ENCODE measurements at regions not wholly inside any gene's neighbourhood (a gene's known extent, or its start where the extent isn't known, plus 50 kb on each side); places are given as distances from the start of the nearest gene placed in this dataset.

DNA sequence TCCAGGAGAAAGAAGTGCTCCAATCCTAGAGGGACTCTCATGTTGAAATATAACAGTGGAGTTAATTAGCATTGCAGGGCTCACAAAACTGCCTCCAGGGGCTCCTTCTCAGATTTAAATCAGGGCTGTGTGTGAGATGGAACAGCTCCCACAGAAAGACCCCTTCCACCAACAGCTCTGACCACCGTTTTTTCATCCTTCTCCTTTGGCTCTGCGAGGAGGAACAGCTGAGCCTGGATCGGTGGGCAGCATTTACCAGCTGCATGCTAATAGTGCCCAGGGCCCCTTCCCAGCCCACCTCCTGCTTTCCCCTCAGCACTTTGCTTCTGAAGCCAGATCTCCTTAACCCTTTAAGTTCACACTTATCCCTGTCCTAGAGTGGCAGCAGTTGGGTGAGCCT is 119.2 kb upstream of the UBE2E1 start:
- CTCF ChIA-PET: no interaction called here
- BruUV-seq (replicated peaks): no TSS peak
- TF ChIP-seq, protein P1, sequence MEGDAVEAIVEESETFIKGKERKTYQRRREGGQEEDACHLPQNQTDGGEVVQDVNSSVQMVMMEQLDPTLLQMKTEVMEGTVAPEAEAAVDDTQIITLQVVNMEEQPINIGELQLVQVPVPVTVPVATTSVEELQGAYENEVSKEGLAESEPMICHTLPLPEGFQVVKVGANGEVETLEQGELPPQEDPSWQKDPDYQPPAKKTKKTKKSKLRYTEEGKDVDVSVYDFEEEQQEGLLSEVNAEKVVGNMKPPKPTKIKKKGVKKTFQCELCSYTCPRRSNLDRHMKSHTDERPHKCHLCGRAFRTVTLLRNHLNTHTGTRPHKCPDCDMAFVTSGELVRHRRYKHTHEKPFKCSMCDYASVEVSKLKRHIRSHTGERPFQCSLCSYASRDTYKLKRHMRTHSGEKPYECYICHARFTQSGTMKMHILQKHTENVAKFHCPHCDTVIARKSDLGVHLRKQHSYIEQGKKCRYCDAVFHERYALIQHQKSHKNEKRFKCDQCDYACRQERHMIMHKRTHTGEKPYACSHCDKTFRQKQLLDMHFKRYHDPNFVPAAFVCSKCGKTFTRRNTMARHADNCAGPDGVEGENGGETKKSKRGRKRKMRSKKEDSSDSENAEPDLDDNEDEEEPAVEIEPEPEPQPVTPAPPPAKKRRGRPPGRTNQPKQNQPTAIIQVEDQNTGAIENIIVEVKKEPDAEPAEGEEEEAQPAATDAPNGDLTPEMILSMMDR (IDR thresholded peaks at IDR 0.05; ENCODE audit: unreplicated experiment): no peak
- peaks cover 19% of the 10 kb centered on the region for H3K4me1 Mint-ChIP-seq (ENCODE audit: low read depth, unreplicated experiment)
- DNase-seq: no peak
- H3K27ac Mint-ChIP-seq (ENCODE audit: unreplicated experiment): no peak overlapping the region
- intact Hi-C loops (cut with micrococcal nuclease; ENCODE audit: unreplicated experiment): no loop called here
- H3K27me3 Mint-ChIP-seq (ENCODE audit: unreplicated experiment): no peaks in the 10 kb centered on the region
- H3K4me3 Mint-ChIP-seq (ENCODE audit: low read depth, unreplicated experiment): no peak overlapping the region
- H3K9me3 Mint-ChIP-seq (ENCODE audit: low read depth, unreplicated experiment): no peaks in the 10 kb centered on the region
- H3K36me3 Mint-ChIP-seq (ENCODE audit: insufficient read depth, unreplicated experiment): no peaks in the 10 kb centered on the region

DNA sequence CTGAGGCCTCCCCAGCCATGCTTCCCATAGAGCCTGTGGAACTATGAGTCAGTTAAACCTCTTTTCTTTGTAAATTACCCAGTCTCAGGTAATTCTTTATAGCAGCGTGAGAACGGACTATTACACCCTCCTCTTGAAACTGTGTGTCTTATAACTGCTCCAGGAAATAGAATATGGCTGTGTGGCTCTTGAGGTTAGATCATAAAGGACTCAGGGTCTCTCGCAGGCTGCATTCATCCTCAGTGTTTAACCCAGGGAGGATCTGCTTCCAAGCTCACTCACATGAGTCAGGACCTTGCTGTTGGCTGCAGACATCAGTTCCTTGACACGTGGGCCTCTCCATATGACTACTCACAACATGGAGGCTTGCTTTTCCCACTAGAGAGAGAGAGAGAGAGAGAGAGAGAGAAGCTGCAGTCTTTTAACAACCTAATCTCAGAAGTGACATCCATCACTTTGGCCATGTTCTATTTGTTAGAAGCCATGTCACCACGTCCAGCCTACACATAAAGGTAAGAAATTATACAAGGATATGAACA is 114.3 kb upstream of the UBE2E1 start:
- no peaks in the 10 kb centered on the region for H3K36me3 Mint-ChIP-seq (ENCODE audit: insufficient read depth, unreplicated experiment)
- CTCF ChIA-PET: no interaction called here
- no peak overlapping the region for H3K27ac Mint-ChIP-seq (ENCODE audit: unreplicated experiment)
- no TSS peak for BruUV-seq (replicated peaks)
- peaks cover 7% of the 10 kb centered on the region for H3K4me1 Mint-ChIP-seq (ENCODE audit: low read depth, unreplicated experiment)
- intact Hi-C loops (cut with micrococcal nuclease; ENCODE audit: unreplicated experiment): no loop called here
- no peaks in the 10 kb centered on the region for H3K9me3 Mint-ChIP-seq (ENCODE audit: low read depth, unreplicated experiment)
- TF ChIP-seq, protein P1 (IDR thresholded peaks at IDR 0.05; ENCODE audit: unreplicated experiment): no peak
- no peak overlapping the region for H3K4me3 Mint-ChIP-seq (ENCODE audit: low read depth, unreplicated experiment)
- no peak for DNase-seq
- no peaks in the 10 kb centered on the region for H3K27me3 Mint-ChIP-seq (ENCODE audit: unreplicated experiment)

DNA sequence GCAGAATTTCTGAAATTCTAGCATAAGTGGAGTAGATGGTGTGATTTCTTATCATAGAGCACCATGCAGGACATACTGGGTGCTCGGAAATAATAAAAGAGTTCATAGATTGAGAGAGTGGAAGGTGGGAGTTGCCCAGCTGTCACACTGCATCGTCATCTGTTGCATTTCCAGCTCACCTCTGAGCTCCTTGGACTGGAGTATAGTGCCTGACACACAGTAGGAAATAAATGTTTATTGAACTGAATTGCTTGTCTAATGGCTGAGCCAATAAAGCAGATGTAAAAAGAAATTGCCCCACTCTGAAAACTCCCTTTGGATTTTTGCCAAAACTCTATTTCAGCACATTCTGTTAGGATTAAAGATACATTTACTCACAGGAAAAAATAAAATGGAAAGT is 108.9 kb upstream of the UBE2E1 start:
- TF ChIP-seq, protein P1 (IDR thresholded peaks at IDR 0.05; ENCODE audit: unreplicated experiment): no peak

DNA sequence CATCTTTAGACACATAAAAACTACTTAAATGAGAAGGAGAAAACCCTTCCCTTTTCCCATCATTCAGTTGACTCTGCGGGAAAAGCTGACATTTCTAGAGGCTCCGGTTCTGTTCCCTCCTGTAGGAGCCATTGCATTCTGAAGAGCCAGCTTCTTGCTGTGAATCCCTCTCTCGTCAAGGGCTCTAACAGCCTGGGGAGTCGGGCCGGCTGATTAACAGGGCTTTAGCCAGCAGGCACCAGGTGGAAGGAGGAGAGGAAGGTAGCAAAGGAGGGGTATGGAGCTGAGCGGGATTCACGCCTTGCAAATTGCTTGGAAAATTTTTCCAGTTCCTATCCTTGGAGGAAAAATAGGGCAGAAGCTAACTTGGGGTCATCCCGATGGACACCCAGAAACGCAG is 108.3 kb upstream of the UBE2E1 start:
- CTCF ChIA-PET: no interaction called here
- H3K27me3 Mint-ChIP-seq (ENCODE audit: unreplicated experiment): no peaks in the 10 kb centered on the region
- no peak for DNase-seq
- no peak overlapping the region for H3K27ac Mint-ChIP-seq (ENCODE audit: unreplicated experiment)
- no TSS peak for BruUV-seq (replicated peaks)
- no peak overlapping the region for H3K4me3 Mint-ChIP-seq (ENCODE audit: low read depth, unreplicated experiment)
- intact Hi-C loops (cut with micrococcal nuclease; ENCODE audit: unreplicated experiment): no loop called here
- H3K9me3 Mint-ChIP-seq (ENCODE audit: low read depth, unreplicated experiment): no peaks in the 10 kb centered on the region
- TF ChIP-seq, protein P1 (IDR thresholded peaks at IDR 0.05; ENCODE audit: unreplicated experiment): no peak
- no peaks in the 10 kb centered on the region for H3K36me3 Mint-ChIP-seq (ENCODE audit: insufficient read depth, unreplicated experiment)
- no peaks in the 10 kb centered on the region for H3K4me1 Mint-ChIP-seq (ENCODE audit: low read depth, unreplicated experiment)

More for the DNA sequence above, 108.9 kb upstream of the UBE2E1 start:
- Mint-ChIP-seq H3K4me3 (ENCODE audit: low read depth, unreplicated experiment) (no peak overlapping the region), H3K27ac (ENCODE audit: unreplicated experiment) (no peak overlapping the region), H3K27me3 (ENCODE audit: unreplicated experiment) (no peaks in the 10 kb centered on the region), H3K36me3 (ENCODE audit: insufficient read depth, unreplicated experiment) (no peaks in the 10 kb centered on the region), H3K4me1 (ENCODE audit: low read depth, unreplicated experiment) (no peaks in the 10 kb centered on the region), H3K9me3 (ENCODE audit: low read depth, unreplicated experiment) (no peaks in the 10 kb centered on the region)
- BruUV-seq (replicated peaks): no TSS peak
- CTCF ChIA-PET: no interaction called here
- no peak for DNase-seq
- intact Hi-C loops (cut with micrococcal nuclease; ENCODE audit: unreplicated experiment): no loop called here

Data from Calu3 (cell line).